ENCODE measurements at regions not wholly inside any gene's neighbourhood (a gene's known extent, or its start where the extent isn't known, plus 50 kb on each side); places are given as distances from the start of the nearest gene placed in this dataset.

DNA sequence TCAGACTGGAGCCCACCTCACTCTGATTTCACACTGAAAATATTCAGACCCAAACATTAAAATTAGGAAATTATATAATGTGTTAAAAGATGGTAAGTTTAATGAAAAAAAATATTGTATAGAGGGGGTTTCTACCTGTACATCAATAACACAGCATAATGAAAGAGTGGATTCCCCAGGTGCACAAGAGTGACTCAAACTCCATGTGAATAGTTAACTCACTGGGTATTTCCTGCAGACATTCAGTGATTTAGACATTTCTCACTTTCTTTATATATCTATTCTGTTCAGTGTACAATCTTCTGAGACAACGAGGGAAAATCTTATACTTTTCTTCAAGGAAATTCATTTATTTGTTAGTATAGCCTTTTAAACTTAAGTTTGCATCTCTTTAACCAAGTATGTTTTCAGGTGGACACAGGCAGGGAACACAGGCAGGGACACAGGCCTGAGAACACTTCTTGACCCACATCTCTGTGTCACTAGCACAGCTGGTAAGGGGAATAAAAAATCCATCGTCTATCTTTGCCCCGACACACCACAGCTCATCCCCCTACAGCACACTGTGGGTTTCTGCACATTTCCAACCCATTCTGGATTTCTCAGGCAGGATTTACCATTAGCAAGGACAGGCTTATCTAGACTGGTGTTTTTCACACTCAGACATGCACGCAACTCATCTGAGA, 525.5 kb upstream of the BOD1L1 start:
- Histone ChIP-seq H3K4me1 (ENCODE audit: insufficient read depth, low read length) (no peaks in the 10 kb centered on the region), H3K9ac (ENCODE audit: low read length) (no peak overlapping the region), H3K4me2 (ENCODE audit: low read length) (no peak overlapping the region), H3K4me3 (ENCODE audit: low read length) (no peak overlapping the region), H3K27me3 (ENCODE audit: low read length) (no peaks in the 10 kb centered on the region), H4K20me1 (ENCODE audit: low read length) (no peaks in the 10 kb centered on the region), H3K27ac (ENCODE audit: low read length) (no peak overlapping the region), H3K9me2 (replicated peaks; ENCODE audit: low read length) (no peaks in the 10 kb centered on the region), H3K79me2 (ENCODE audit: low read length) (no peaks in the 10 kb centered on the region), H3F3A (ENCODE audit: low read length, unreplicated experiment) (no peaks in the 10 kb centered on the region), H3K9me3 (ENCODE audit: low read length) (no peaks in the 10 kb centered on the region), H2AFZ (ENCODE audit: low read length) (no peak overlapping the region), H3K36me3 (ENCODE audit: low read depth, low read length) (no peaks in the 10 kb centered on the region)
- DNase-seq (no peak), ATAC-seq (no peak)
- BruUV-seq (replicated peaks), result no TSS peak
- intact Hi-C loops (cut with micrococcal nuclease), result no loop called here
- POLR2A ChIA-PET (ENCODE audit: unreplicated experiment), result no interaction called here
- TF ChIP-seq, protein P1, sequence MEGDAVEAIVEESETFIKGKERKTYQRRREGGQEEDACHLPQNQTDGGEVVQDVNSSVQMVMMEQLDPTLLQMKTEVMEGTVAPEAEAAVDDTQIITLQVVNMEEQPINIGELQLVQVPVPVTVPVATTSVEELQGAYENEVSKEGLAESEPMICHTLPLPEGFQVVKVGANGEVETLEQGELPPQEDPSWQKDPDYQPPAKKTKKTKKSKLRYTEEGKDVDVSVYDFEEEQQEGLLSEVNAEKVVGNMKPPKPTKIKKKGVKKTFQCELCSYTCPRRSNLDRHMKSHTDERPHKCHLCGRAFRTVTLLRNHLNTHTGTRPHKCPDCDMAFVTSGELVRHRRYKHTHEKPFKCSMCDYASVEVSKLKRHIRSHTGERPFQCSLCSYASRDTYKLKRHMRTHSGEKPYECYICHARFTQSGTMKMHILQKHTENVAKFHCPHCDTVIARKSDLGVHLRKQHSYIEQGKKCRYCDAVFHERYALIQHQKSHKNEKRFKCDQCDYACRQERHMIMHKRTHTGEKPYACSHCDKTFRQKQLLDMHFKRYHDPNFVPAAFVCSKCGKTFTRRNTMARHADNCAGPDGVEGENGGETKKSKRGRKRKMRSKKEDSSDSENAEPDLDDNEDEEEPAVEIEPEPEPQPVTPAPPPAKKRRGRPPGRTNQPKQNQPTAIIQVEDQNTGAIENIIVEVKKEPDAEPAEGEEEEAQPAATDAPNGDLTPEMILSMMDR (conservative IDR thresholded peaks at IDR 0.05; ENCODE audit: low read depth, low read length), result no peak
- TF ChIP-seq EZH2 (IDR thresholded peaks at IDR 0.05; ENCODE audit: low read length, unreplicated experiment) (no peak), EZH2phosphoT487 (IDR thresholded peaks at IDR 0.05; ENCODE audit: borderline replicate concordance, low read length) (no peak)
- CTCF ChIA-PET, result no interaction called here

DNA sequence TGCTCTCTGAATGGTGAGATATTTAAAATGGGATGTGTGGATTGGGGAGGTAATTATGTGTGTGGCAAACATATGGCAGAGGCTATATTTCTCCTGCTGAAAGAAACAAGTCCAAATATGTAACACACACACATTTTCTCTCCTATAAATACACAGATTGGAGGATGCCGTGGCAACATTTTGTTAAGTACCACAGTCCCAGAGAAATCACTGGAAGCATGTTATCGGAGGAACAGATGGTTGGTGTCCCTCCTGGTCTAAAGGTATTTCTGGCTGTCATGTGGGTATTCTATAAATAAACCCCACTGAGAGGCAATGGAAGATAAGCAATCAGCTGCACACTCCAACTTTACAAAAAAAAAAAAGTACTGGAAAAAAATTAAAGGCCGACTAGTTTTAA, 528.3 kb upstream of the BOD1L1 start:
- Histone ChIP-seq H3K4me1 (ENCODE audit: insufficient read depth, low read length) (no peaks in the 10 kb centered on the region), H3K27me3 (ENCODE audit: low read length) (no peaks in the 10 kb centered on the region), H3K27ac (ENCODE audit: low read length) (no peak overlapping the region), H3K36me3 (ENCODE audit: low read depth, low read length) (no peaks in the 10 kb centered on the region), H3K9me2 (replicated peaks; ENCODE audit: low read length) (no peaks in the 10 kb centered on the region), H3F3A (ENCODE audit: low read length, unreplicated experiment) (no peaks in the 10 kb centered on the region), H3K79me2 (ENCODE audit: low read length) (no peaks in the 10 kb centered on the region), H4K20me1 (ENCODE audit: low read length) (no peaks in the 10 kb centered on the region), H3K9me3 (ENCODE audit: low read length) (no peaks in the 10 kb centered on the region), H2AFZ (ENCODE audit: low read length) (no peak overlapping the region), H3K4me2 (ENCODE audit: low read length) (no peak overlapping the region), H3K4me3 (ENCODE audit: low read length) (no peak overlapping the region), H3K9ac (ENCODE audit: low read length) (no peak overlapping the region)
- ChIA-PET POLR2A (ENCODE audit: unreplicated experiment) (no interaction called here), CTCF (no interaction called here)
- TF ChIP-seq, protein P1 (conservative IDR thresholded peaks at IDR 0.05; ENCODE audit: low read depth, low read length), result no peak
- TF ChIP-seq EZH2phosphoT487 (IDR thresholded peaks at IDR 0.05; ENCODE audit: borderline replicate concordance, low read length) (no peak), EZH2 (IDR thresholded peaks at IDR 0.05; ENCODE audit: low read length, unreplicated experiment) (no peak)
- ATAC-seq (no peak), DNase-seq (no peak)
- intact Hi-C loops (cut with micrococcal nuclease), result no loop called here
- no TSS peak for BruUV-seq (replicated peaks)

DNA sequence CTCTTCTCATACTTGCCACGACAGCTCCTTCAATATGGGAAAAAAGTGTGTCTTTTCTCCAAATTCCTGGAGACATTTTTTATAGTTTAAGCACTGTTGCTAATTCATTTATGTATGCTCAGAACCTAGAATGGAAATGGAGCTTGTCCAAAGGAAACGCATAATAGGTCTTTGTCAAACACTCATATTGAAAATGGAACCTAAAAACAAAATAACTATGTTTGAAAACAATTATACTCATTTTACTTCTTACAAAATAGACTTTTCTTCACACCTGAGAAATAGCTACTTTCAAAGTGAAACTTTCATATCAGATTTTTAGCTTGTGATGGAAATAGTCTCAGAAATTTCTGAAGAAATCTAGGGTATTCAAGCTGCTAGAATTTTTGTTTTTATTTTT, 529.7 kb upstream of the BOD1L1 start:
- no peak overlapping the region for H3K9ac ChIP-seq (ENCODE audit: low read length)
- DNase-seq (no peak), ATAC-seq (no peak)
- H3K4me2 ChIP-seq (ENCODE audit: low read length), result no peak overlapping the region
- no peak overlapping the region for H3K27ac ChIP-seq (ENCODE audit: low read length)
- no peaks in the 10 kb centered on the region for H3K36me3 ChIP-seq (ENCODE audit: low read depth, low read length)
- H3K9me2 ChIP-seq (replicated peaks; ENCODE audit: low read length), result no peaks in the 10 kb centered on the region
- H3K79me2 ChIP-seq (ENCODE audit: low read length), result no peaks in the 10 kb centered on the region
- no peaks in the 10 kb centered on the region for H3K27me3 ChIP-seq (ENCODE audit: low read length)
- no peak overlapping the region for H3K4me3 ChIP-seq (ENCODE audit: low read length)
- H3K9me3 ChIP-seq (ENCODE audit: low read length), result no peaks in the 10 kb centered on the region
- intact Hi-C loops (cut with micrococcal nuclease), result no loop called here
- no TSS peak for BruUV-seq (replicated peaks)
- H2AFZ ChIP-seq (ENCODE audit: low read length), result no peak overlapping the region
- TF ChIP-seq, protein P1 (conservative IDR thresholded peaks at IDR 0.05; ENCODE audit: low read depth, low read length), result no peak
- TF ChIP-seq EZH2phosphoT487 (IDR thresholded peaks at IDR 0.05; ENCODE audit: borderline replicate concordance, low read length) (no peak), EZH2 (IDR thresholded peaks at IDR 0.05; ENCODE audit: low read length, unreplicated experiment) (no peak)
- ChIA-PET CTCF (no interaction called here), POLR2A (ENCODE audit: unreplicated experiment) (no interaction called here)
- H4K20me1 ChIP-seq (ENCODE audit: low read length), result no peaks in the 10 kb centered on the region
- H3K4me1 ChIP-seq (ENCODE audit: insufficient read depth, low read length), result no peaks in the 10 kb centered on the region
- H3F3A ChIP-seq (ENCODE audit: low read length, unreplicated experiment), result no peaks in the 10 kb centered on the region
